Testis (tissue), 2 donors: ENCODE measurements at regions not wholly inside any gene's neighbourhood (a gene's known extent, or its start where the extent isn't known, plus 50 kb on each side); places are given as distances from the start of the nearest gene placed in this dataset.
"Not testable (repeated sequence)": the region's sequence is repeated elsewhere in the genome, so short reads cannot be mapped to it uniquely, and the experiment has no call there.

ENCODE experiments used
- DNase-seq: peaks from one replicate; pipeline ENCODE4 v3.0.0-alpha.2; 2019
- H3K27ac ChIP-seq, 2 donors: fragments of 200-600 bp; sonication (generic); one replicate each; pipeline ENCODE4 v1.5.1; 2019
- H3K27me3 ChIP-seq: fragments of 200-600 bp; sonication (generic); one replicate; pipeline ENCODE4 v1.5.1; 2019
- H3K36me3 ChIP-seq: fragments of 200-600 bp; sonication (generic); one replicate; pipeline ENCODE4 v1.5.1; 2017; ENCODE audit warnings: low read depth; ENCODE audit errors: missing control alignments
- H3K4me1 ChIP-seq: fragments of 200-600 bp; sonication (generic); one replicate; pipeline ENCODE4 v1.5.1; 2019
- H3K4me3 ChIP-seq, 2 donors: fragments of 200-600 bp; sonication (generic); one replicate each; pipeline ENCODE4 v1.5.1; 2017 to 2019
- H3K9me3 ChIP-seq: fragments of 200-600 bp; sonication (generic); one replicate; pipeline ENCODE4 v1.5.1; 2017
- POLR2A ChIP-seq: fragments of 450-650 bp; IDR thresholded peaks from one replicate; pipeline ENCODE4 v1.6.1; 2017; ENCODE audit warnings: antibody characterized with exemption, mild to moderate bottlenecking, moderate library complexity
- WGBS, 2 donors: methylation state at CpG; one replicate each; pipeline ENCODE4 v1.1.5; 2018; 5-methylcytosine and 5-hydroxymethylcytosine counted together
- intact Hi-C: fragments of 100-400 bp; cut with DNase I; formaldehyde crosslinking; loops from one replicate; pipeline ENCODE4 v1.15.1; 2023; ENCODE audit warnings: low total_unique reads
- TF ChIP-seq, protein P1 (sequence below), 3 experiments: fragments of 450-650 bp in 2 of 3; fragments of 200-600 bp in 1 of 3; sonication (generic) in 1 of 3; IDR thresholded peaks; one replicate each; pipeline ENCODE4 v1.5.1; 2016 to 2019; ENCODE audit warnings: antibody characterized with exemption in 3 of 3, mild to moderate bottlenecking in 2 of 3, moderate library complexity in 1 of 3

DNA sequence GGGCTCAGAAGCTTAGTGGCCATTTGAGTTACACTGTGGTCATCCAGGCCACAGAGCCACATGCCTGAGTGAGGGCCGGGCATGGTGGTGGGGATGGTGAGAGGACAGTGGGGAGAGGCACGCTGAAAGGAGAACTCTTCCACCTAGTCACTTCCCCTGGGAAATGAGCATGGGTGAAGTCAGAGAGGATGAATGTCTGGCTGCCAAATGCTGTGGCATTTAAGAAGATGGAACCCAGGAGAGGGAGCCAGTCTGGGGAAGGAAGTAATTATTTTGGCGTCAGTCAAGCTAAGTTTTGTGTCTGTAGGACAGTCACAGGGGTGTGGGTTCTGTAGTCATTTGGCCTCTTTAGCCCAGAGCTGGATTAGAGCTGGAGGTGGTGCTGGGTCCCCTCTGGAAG lies 86.0 kb upstream of the PODXL start:
- H3K4me3 ChIP-seq = no peak overlapping the region
- peaks cover 5% of the 10 kb centered on the region for H3K4me1 ChIP-seq
- no peaks in the 10 kb centered on the region for H3K27me3 ChIP-seq
- no peak for DNase-seq
- intact Hi-C loops = no loop called here
- TF ChIP-seq, protein P1, sequence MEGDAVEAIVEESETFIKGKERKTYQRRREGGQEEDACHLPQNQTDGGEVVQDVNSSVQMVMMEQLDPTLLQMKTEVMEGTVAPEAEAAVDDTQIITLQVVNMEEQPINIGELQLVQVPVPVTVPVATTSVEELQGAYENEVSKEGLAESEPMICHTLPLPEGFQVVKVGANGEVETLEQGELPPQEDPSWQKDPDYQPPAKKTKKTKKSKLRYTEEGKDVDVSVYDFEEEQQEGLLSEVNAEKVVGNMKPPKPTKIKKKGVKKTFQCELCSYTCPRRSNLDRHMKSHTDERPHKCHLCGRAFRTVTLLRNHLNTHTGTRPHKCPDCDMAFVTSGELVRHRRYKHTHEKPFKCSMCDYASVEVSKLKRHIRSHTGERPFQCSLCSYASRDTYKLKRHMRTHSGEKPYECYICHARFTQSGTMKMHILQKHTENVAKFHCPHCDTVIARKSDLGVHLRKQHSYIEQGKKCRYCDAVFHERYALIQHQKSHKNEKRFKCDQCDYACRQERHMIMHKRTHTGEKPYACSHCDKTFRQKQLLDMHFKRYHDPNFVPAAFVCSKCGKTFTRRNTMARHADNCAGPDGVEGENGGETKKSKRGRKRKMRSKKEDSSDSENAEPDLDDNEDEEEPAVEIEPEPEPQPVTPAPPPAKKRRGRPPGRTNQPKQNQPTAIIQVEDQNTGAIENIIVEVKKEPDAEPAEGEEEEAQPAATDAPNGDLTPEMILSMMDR (IDR thresholded peaks at IDR 0.05) = no peak
- TF ChIP-seq POLR2A = no peak
- no peak overlapping the region for H3K27ac ChIP-seq
- no peaks in the 10 kb centered on the region for H3K9me3 ChIP-seq
- no peaks in the 10 kb centered on the region for H3K36me3 ChIP-seq
- WGBS, 2 donors = 90 to 92% methylated on average over 3 of the region's 3 CpGs

DNA sequence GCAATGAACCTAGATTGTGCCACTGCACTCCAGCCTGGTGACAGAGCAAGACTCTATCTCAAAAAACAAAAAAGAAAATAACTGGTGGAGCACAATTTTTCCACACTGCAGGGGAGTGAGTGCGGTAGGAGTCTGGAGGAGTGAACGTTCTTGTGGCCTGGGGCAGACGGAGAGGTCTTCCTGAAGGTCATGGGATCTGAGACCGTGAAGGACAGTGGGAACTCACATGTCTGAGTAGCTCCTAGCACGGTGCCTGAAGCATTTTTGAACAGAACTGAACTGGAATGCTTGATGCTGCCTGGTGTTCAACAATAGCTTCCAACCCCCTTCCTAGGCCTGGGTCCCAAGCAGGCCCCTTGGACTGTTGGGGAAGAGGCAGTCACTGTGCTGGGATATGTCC lies 84.3 kb upstream of the PODXL start:
- TF ChIP-seq POLR2A = no peak
- Histone ChIP-seq H3K27me3 (no peaks in the 10 kb centered on the region), H3K9me3 (no peaks in the 10 kb centered on the region), H3K4me1 (peaks cover 5% of the 10 kb centered on the region), H3K4me3 (no peak overlapping the region), H3K27ac (no peak overlapping the region), H3K36me3 (no peaks in the 10 kb centered on the region)
- WGBS, 2 donors = 51 to 60% methylated on average over 5 of the region's 5 CpGs
- DNase-seq = no peak
- intact Hi-C loops = no loop called here

- no peak for DNase-seq
- no peak overlapping the region for H3K27ac ChIP-seq
- intact Hi-C loops = no loop called here
- WGBS, 2 donors = 57 to 73% methylated on average over 10 of the region's 10 CpGs
- H3K4me3 ChIP-seq = no peak overlapping the region
- peaks cover 7% of the 10 kb centered on the region for H3K4me1 ChIP-seq
- H3K9me3 ChIP-seq = no peaks in the 10 kb centered on the region
- H3K36me3 ChIP-seq = no peaks in the 10 kb centered on the region
- no peaks in the 10 kb centered on the region for H3K27me3 ChIP-seq
- TF ChIP-seq POLR2A = no peak
- TF ChIP-seq, protein P1 (IDR thresholded peaks at IDR 0.05) = no peak
Measured at GRCh38 chr7:131638641-131639430, 82.4 kb upstream of the PODXL start.

GRCh38 chr7:131637859-131638258 lies 81.4 kb upstream of the PODXL start:
- H3K4me1 ChIP-seq = peaks cover 10% of the 10 kb centered on the region

GRCh38 chr7:131636092-131636491 lies 79.7 kb upstream of the PODXL start:
- Histone ChIP-seq H3K4me1 (peaks cover 10% of the 10 kb centered on the region), H3K27ac (no peak overlapping the region), H3K36me3 (no peaks in the 10 kb centered on the region), H3K27me3 (no peaks in the 10 kb centered on the region), H3K9me3 (no peaks in the 10 kb centered on the region), H3K4me3 (no peak overlapping the region)
- DNase-seq = peak; percentile 21
- TF ChIP-seq POLR2A = no peak
- TF ChIP-seq, protein P1 (IDR thresholded peaks at IDR 0.05) = no peak
- 67 to 84% methylated on average over 13 of the region's 13 CpGs for WGBS, 2 donors
- intact Hi-C loops = no loop called here

More at GRCh38 chr7:131637859-131638258, 81.4 kb upstream of the PODXL start:
- Histone ChIP-seq H3K4me3 (no peak overlapping the region), H3K27ac (no peak overlapping the region), H3K36me3 (no peaks in the 10 kb centered on the region), H3K27me3 (no peaks in the 10 kb centered on the region), H3K9me3 (no peaks in the 10 kb centered on the region)
- 79 to 82% methylated on average over 8 of the region's 8 CpGs for WGBS, 2 donors
- intact Hi-C loops = no loop called here
- no peak for TF ChIP-seq POLR2A
- TF ChIP-seq, protein P1 (IDR thresholded peaks at IDR 0.05) = no peak
- no peak for DNase-seq

- H3K9me3 ChIP-seq, H3K4me1 ChIP-seq, DNase-seq, H3K36me3 ChIP-seq, intact Hi-C loops, H3K4me3 ChIP-seq, H3K27me3 ChIP-seq, H3K27ac ChIP-seq: not testable (repeated sequence)
Measured at GRCh38 chr7:131634197-131634596, 77.8 kb upstream of the PODXL start.
